Fibroblast of lung (primary cell): ENCODE measurements at regions not wholly inside any gene's neighbourhood (a gene's known extent, or its start where the extent isn't known, plus 50 kb on each side); places are given as distances from the start of the nearest gene placed in this dataset.
"Not testable (repeated sequence)": the region's sequence is repeated elsewhere in the genome, so short reads cannot be mapped to it uniquely, and the experiment has no call there.

Experiments used
- CTCF ChIP-seq, 2 donors: IDR thresholded peaks in 1 of 2; conservative IDR thresholded peaks in 1 of 2; 1 replicate in 1 of 2; 2 replicates in 1 of 2; pipeline ENCODE4 v1.5.1; 2011 to 2012; ENCODE audit warnings: low read length in 2 of 2, control low read depth in 1 of 2, inconsistent platforms in 1 of 2, low read depth in 1 of 2, mild to moderate bottlenecking in 1 of 2
- EZH2 ChIP-seq: IDR thresholded peaks from 2 replicates; pipeline ENCODE4 v1.5.1; 2012; ENCODE audit warnings: low read length, control low read depth, mild to moderate bottlenecking; ENCODE audit errors: missing control alignments

GRCh38 chr3:15879787-15880186 lies 82.0 kb upstream of the ANKRD28 start:
- TF ChIP-seq CTCF (conservative IDR thresholded peaks at IDR 0.05 in 1 of 2, IDR thresholded peaks at IDR 0.05 in 1 of 2; ENCODE audit: low read depth in 1 of 2, low read length in 2 of 2); EZH2: not testable (repeated sequence)
